Fibroblast of mammary gland (primary cell): ENCODE measurements at regions not wholly inside any gene's neighbourhood (a gene's known extent, or its start where the extent isn't known, plus 50 kb on each side); places are given as distances from the start of the nearest gene placed in this dataset.
"Not testable (repeated sequence)": the region's sequence is repeated elsewhere in the genome, so short reads cannot be mapped to it uniquely, and the experiment has no call there.

Experiments used
- DNase-seq: peaks from one replicate; pipeline ENCODE4 v3.0.0-alpha.2; 2010; ENCODE audit warnings: low read depth
- H3K4me3 ChIP-seq: 2 replicates; pipeline ENCODE4 v1.5.1; 2011; ENCODE audit warnings: low read depth, mild to moderate bottlenecking, low read length, moderate library complexity; ENCODE audit not compliant: control insufficient read depth
- CTCF ChIP-seq: conservative IDR thresholded peaks from 2 replicates; pipeline ENCODE4 v1.5.1; 2011; ENCODE audit warnings: low read depth, low read length, inconsistent platforms; ENCODE audit not compliant: control insufficient read depth, insufficient read depth

- DNase-seq, result no peak
- H3K4me3 ChIP-seq, result no peak overlapping the region
- no peak for TF ChIP-seq CTCF
These were observed 135.2 kb downstream of the ELOVL4 start for GRCh38 chr6:79812195-79812594.

- TF ChIP-seq CTCF, result no peak
- no peak overlapping the region for H3K4me3 ChIP-seq
- no peak for DNase-seq
These were observed 136.5 kb downstream of the ELOVL4 start for GRCh38 chr6:79810871-79811270.

DNA sequence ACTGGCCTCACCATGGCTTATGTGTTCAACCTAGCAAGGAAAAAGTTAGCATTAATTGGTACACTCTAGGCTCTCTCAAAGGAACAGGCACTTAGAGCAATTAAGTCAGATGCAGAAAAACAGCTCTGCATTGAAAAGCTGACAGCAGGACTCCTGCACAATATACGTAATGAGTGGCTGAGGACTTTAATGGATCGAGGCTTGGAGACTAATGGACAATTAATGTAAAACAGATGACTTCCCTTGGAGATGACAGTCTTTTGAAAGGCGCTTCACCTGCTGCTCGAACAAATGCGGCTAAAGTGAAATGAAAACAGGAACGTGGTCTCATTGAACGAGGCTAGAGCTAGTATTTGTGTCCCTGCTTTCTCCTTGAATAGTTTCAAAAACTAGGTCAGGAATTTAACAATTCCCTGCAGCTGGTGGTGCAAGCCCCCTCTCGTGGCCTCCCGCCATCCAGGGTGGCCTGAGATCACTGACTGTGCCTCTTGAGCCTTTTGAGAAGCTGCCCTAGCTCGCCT, 137.1 kb downstream of the ELOVL4 start:
- TF ChIP-seq CTCF, result no peak
- DNase-seq, result peak; percentile 5
- H3K4me3 ChIP-seq, result no peak overlapping the region

- TF ChIP-seq CTCF, result no peak
- no peak for DNase-seq
- H3K4me3 ChIP-seq, result no peak overlapping the region
These were observed 138.4 kb downstream of the ELOVL4 start for GRCh38 chr6:79808921-79809320.

DNA sequence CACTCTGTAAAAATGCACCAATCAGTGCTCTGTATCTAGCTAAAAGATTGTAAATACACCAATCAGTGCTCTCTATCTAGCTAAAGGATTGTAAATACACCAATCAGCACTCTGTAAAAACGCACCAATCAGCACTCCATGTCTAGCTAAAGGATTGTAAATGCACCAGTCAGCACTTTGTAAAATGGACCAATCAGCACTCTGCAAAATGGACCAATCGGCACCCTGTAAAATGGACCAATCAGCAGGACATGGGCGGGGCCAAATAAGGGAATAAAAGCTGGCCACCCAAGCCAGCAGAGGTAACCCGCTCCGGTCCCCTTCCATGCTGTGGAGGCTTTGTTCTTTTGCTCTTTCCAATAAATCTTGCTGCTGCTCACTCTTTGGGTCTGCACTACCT, 140.7 kb downstream of the ELOVL4 start:
- H3K4me3 ChIP-seq, result not testable (repeated sequence)

DNA sequence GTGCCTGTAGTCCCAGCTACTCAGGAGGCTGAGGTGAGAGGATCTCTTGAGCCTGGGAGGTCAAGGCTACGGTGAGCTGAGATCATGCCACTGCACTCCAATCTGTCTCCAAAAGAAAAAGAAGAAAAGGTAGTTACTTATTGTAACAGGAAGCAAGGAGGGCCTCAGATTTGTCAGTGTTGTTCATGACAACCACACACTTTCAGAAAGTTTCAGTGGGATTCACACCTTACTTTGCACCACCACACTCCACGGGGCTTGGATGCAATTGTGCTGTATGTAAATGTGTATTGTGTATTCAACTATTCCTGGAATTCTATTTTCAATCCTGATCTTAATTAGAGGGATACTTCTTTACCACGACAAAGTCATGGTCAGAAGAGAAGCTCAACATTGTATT, 142.6 kb downstream of the ELOVL4 start:
- H3K4me3 ChIP-seq, result no peak overlapping the region
- no peak for DNase-seq
- no peak for TF ChIP-seq CTCF

More for the DNA sequence above, 140.7 kb downstream of the ELOVL4 start:
- DNase-seq, result not testable (repeated sequence)

DNA sequence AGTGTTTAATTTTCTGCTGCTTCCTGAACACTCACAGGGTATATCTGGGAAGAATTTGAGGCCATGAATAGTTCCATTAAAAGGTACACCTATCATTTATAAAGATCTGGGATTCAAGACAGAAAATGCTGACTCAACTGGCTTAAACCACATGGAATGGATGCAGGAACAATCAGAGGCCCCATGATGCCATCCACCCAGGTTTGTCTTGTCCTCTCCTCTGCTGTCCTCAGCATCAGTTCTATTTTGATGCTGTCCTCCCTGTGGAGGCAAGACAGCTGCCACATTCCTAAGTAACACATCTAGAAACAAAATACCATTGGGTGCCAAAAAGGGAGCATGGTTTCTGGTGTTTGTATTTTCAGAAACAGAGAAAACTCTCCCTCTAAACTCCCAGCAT, 143.4 kb downstream of the ELOVL4 start:
- no peak overlapping the region for H3K4me3 ChIP-seq
- TF ChIP-seq CTCF, result no peak
- DNase-seq, result no peak
